ENCODE measurements at regions not wholly inside any gene's neighbourhood (a gene's known extent, or its start where the extent isn't known, plus 50 kb on each side); places are given as distances from the start of the nearest gene placed in this dataset.
"Not testable (repeated sequence)": the region's sequence is repeated elsewhere in the genome, so short reads cannot be mapped to it uniquely, and the experiment has no call there.

GRCh38 chr13:107956889-107957288 is 258.4 kb downstream of the LIG4 start:
- TF ChIP-seq CTCF (conservative IDR thresholded peaks at IDR 0.05): no peak

GRCh38 chr13:107942030-107942617 is 273.2 kb downstream of the LIG4 start:
- TF ChIP-seq CTCF (conservative IDR thresholded peaks at IDR 0.05): no peak
- no peak overlapping the region for H3K27ac ChIP-seq

More at GRCh38 chr13:107956889-107957288, 258.4 kb downstream of the LIG4 start:
- no peak overlapping the region for H3K27ac ChIP-seq

GRCh38 chr13:107941345-107942029 is 273.8 kb downstream of the LIG4 start:
- no peak for TF ChIP-seq CTCF (conservative IDR thresholded peaks at IDR 0.05)
- no peak overlapping the region for H3K27ac ChIP-seq

GRCh38 chr13:107937848-107938247 is 277.5 kb downstream of the LIG4 start:
- TF ChIP-seq CTCF (conservative IDR thresholded peaks at IDR 0.05): no peak
- no peak overlapping the region for H3K27ac ChIP-seq

GRCh38 chr13:107931056-107931455 is 284.3 kb downstream of the LIG4 start:
- H3K27ac ChIP-seq: no peak overlapping the region
- no peak for TF ChIP-seq CTCF (conservative IDR thresholded peaks at IDR 0.05)

GRCh38 chr13:107928762-107929161 is 286.6 kb downstream of the LIG4 start:
- H3K27ac ChIP-seq: no peak overlapping the region
- TF ChIP-seq CTCF (conservative IDR thresholded peaks at IDR 0.05): no peak

GRCh38 chr13:107927557-107927956 is 287.8 kb downstream of the LIG4 start:
- H3K27ac ChIP-seq: no peak overlapping the region
- TF ChIP-seq CTCF (conservative IDR thresholded peaks at IDR 0.05): no peak

GRCh38 chr13:107926515-107926914 is 288.8 kb downstream of the LIG4 start:
- not testable (repeated sequence) for H3K27ac ChIP-seq

GRCh38 chr13:107916902-107917301 is 298.4 kb downstream of the LIG4 start:
- H3K27ac ChIP-seq: not testable (repeated sequence)

Data from VCaP (cell line).